ENCODE measurements at regions not wholly inside any gene's neighbourhood (a gene's known extent, or its start where the extent isn't known, plus 50 kb on each side); places are given as distances from the start of the nearest gene placed in this dataset.

DNA sequence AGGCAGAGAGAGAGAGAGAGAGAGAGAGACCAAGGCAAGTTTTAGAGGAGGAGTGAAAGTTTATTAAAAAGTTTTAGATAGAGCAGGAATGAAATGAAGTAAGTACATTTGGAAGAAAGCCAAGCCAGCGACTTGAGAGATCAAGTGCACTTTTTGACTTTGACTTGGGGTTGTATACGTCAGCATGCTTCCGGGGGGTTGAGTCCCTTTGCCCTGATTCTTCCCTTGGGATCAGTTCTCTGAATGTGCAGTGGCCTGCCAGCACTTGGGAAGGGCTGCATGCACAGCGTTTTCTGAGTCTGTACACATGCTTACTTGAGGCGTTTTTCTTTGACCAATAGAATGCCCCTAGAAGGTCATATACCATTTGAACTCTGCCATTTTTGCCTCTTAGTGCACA, 400.5 kb downstream of the PDGFC start:
- no peak for DNase-seq (ENCODE audit: low spot score in 2 of 2)
- Histone ChIP-seq H3K27me3 (no peaks in the 10 kb centered on the region), H3K27ac (no peak overlapping the region), H3K4me1 (no peaks in the 10 kb centered on the region), H3K9me3 (no peaks in the 10 kb centered on the region), H3K4me3 (no peak overlapping the region), H3K36me3 (no peaks in the 10 kb centered on the region)
- no peak for TF ChIP-seq POLR2A (IDR thresholded peaks at IDR 0.05)
- TF ChIP-seq, protein P1, sequence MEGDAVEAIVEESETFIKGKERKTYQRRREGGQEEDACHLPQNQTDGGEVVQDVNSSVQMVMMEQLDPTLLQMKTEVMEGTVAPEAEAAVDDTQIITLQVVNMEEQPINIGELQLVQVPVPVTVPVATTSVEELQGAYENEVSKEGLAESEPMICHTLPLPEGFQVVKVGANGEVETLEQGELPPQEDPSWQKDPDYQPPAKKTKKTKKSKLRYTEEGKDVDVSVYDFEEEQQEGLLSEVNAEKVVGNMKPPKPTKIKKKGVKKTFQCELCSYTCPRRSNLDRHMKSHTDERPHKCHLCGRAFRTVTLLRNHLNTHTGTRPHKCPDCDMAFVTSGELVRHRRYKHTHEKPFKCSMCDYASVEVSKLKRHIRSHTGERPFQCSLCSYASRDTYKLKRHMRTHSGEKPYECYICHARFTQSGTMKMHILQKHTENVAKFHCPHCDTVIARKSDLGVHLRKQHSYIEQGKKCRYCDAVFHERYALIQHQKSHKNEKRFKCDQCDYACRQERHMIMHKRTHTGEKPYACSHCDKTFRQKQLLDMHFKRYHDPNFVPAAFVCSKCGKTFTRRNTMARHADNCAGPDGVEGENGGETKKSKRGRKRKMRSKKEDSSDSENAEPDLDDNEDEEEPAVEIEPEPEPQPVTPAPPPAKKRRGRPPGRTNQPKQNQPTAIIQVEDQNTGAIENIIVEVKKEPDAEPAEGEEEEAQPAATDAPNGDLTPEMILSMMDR (IDR thresholded peaks at IDR 0.05), result no peak
- TF ChIP-seq EP300 (IDR thresholded peaks at IDR 0.05), result no peak
- WGBS, 2 donors, result 40 to 44% methylated on average over 5 of the region's 5 CpGs

DNA sequence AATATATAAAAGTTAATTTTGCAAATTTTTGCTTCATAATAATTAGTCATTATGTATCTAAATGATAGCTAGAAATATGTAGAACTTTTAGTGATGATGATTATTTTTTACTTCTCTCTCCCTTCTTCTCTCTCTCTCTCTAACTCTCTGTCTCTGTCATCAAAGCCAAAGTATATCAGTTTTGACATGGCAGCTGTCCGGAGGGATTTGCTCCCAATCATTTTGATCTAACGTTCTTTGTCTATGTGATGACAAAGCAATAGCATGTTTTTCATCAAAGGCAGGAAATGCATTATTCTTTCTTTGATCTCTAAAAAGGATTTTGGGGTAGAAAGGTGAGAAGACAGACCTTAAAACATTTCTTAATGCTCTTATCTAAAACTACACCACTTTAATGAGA, 402.1 kb downstream of the PDGFC start:
- no peak for DNase-seq (ENCODE audit: low spot score in 2 of 2)
- TF ChIP-seq, protein P1 (IDR thresholded peaks at IDR 0.05), result no peak
- TF ChIP-seq EP300 (IDR thresholded peaks at IDR 0.05) (no peak), POLR2A (IDR thresholded peaks at IDR 0.05) (no peak)

DNA sequence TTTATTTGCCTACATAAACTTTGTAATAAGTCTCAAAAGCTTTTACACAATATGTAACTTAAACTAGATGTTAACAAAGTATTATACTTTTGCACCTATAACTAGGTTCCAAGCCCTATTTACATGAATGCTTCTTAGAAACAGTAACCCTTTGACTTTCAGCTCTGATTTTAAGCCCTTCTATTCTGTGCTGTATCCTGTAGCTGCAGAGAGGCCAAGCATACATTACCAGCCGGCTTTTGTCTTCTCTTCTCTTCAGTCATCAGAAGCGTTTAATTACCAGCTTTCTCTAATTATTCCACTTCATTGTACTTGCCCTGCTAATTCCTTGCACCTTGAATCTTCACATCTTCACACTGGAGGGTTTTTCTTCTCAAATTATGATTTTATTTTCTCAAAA, 403.1 kb downstream of the PDGFC start:
- no peaks in the 10 kb centered on the region for H3K9me3 ChIP-seq
- no peak overlapping the region for H3K4me3 ChIP-seq
- H3K4me1 ChIP-seq, result no peaks in the 10 kb centered on the region
- H3K27me3 ChIP-seq, result no peaks in the 10 kb centered on the region
- no peaks in the 10 kb centered on the region for H3K36me3 ChIP-seq
- 36% methylated on average over 2 of the region's 2 CpGs for WGBS, 2 donors
- no peak for DNase-seq (ENCODE audit: low spot score in 2 of 2)
- H3K27ac ChIP-seq, result no peak overlapping the region
- TF ChIP-seq EP300 (IDR thresholded peaks at IDR 0.05) (no peak), POLR2A (IDR thresholded peaks at IDR 0.05) (no peak)
- TF ChIP-seq, protein P1 (IDR thresholded peaks at IDR 0.05), result no peak

More for the DNA sequence above, 402.1 kb downstream of the PDGFC start:
- Histone ChIP-seq H3K36me3 (no peaks in the 10 kb centered on the region), H3K27ac (no peak overlapping the region), H3K4me3 (no peak overlapping the region), H3K9me3 (no peaks in the 10 kb centered on the region), H3K27me3 (no peaks in the 10 kb centered on the region), H3K4me1 (no peaks in the 10 kb centered on the region)
- 71 to 76% methylated on average over 2 of the region's 2 CpGs for WGBS, 2 donors

DNA sequence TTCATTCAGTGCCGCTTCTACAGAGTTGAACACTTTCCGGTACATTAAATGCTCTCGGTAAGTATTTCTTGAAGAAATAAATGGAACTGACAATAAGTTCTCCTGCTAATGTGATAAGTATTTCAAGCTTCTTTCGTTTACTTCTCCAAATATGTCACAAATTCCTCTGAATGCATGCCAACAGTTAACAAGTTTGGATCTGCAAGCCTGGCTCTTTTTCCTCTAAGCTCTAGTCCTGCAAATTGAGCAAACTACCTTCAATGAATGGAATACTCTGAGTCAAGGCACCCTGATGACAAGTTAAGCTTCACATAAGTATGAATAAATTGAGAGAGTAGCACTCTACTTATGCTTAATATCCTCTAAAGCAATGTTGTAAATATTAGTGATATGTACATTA, 403.6 kb downstream of the PDGFC start:
- DNase-seq (ENCODE audit: low spot score in 2 of 2), result no peak
- H3K9me3 ChIP-seq, result no peaks in the 10 kb centered on the region
- no peak overlapping the region for H3K27ac ChIP-seq
- no peaks in the 10 kb centered on the region for H3K4me1 ChIP-seq
- no peaks in the 10 kb centered on the region for H3K27me3 ChIP-seq
- no peak overlapping the region for H3K4me3 ChIP-seq
- WGBS, 2 donors, result 68 to 69% methylated on average over 4 of the region's 4 CpGs
- no peak for TF ChIP-seq POLR2A (IDR thresholded peaks at IDR 0.05)
- no peak for TF ChIP-seq EP300 (IDR thresholded peaks at IDR 0.05)
- TF ChIP-seq, protein P1 (IDR thresholded peaks at IDR 0.05), result no peak
- H3K36me3 ChIP-seq, result no peaks in the 10 kb centered on the region

DNA sequence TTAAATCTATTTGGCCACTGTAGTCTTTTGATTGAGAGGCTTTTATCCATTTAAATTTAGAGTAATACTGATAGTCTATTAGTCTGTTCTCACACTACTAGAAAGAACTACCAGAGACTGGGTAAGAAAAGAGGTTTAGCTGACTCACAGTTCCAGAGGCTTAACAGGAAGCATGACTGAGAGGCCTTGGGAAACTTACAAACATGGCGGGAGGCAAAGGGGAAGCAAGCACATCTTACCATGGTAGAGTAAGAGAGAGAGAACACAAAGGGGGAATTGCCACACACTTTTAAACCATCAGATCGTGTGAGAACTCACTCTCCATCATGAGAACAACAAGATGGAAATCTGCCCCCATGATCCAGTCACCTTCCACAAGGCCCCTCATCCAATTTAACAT, 410.9 kb downstream of the PDGFC start:
- WGBS, 2 donors, result 86 to 87% methylated on average over 2 of the region's 2 CpGs
- no peak for DNase-seq (ENCODE audit: low spot score in 2 of 2)
- Histone ChIP-seq H3K27ac (no peak overlapping the region), H3K27me3 (no peaks in the 10 kb centered on the region), H3K9me3 (no peaks in the 10 kb centered on the region), H3K4me3 (no peak overlapping the region), H3K36me3 (no peaks in the 10 kb centered on the region), H3K4me1 (no peaks in the 10 kb centered on the region)
- TF ChIP-seq EP300 (IDR thresholded peaks at IDR 0.05) (no peak), POLR2A (IDR thresholded peaks at IDR 0.05) (no peak)
- TF ChIP-seq, protein P1 (IDR thresholded peaks at IDR 0.05), result no peak
